Smooth muscle cell (in vitro differentiated cells): ENCODE measurements at regions not wholly inside any gene's neighbourhood (a gene's known extent, or its start where the extent isn't known, plus 50 kb on each side); places are given as distances from the start of the nearest gene placed in this dataset.
A peak's percentile ranks its signal among the peaks of the same experiment; 100 is the strongest.
"Not testable (repeated sequence)": the region's sequence is repeated elsewhere in the genome, so short reads cannot be mapped to it uniquely, and the experiment has no call there.

Source experiments
- DNase-seq: peaks from one replicate; lab custom pipeline; 2025; ENCODE audit not compliant: unreplicated experiment; lab: John Stamatoyannopoulos, UW
- H2AFZ ChIP-seq: fragments of 200-600 bp; sonication (generic); 2 replicates; pipeline ENCODE4 v1.6.0; 2016; ENCODE audit warnings: antibody characterized with exemption, low read depth, mild to moderate bottlenecking
- H3F3A ChIP-seq: fragments of 200-600 bp; sonication (generic); 2 replicates; pipeline ENCODE4 v1.6.0; 2017; ENCODE audit warnings: antibody characterized with exemption, low read depth
- H3K27ac ChIP-seq: fragments of 200-600 bp; sonication (generic); 2 replicates; pipeline ENCODE4 v1.5.1; 2016; ENCODE audit warnings: low read depth, mild to moderate bottlenecking
- H3K27me3 ChIP-seq: fragments of 200-600 bp; sonication (generic); 2 replicates; pipeline ENCODE4 v1.6.1; 2016; ENCODE audit warnings: low read depth, mild to moderate bottlenecking
- H3K36me3 ChIP-seq: fragments of 200-600 bp; sonication (generic); 2 replicates; pipeline ENCODE4 v1.5.1; 2016; ENCODE audit warnings: low read depth
- H3K4me1 ChIP-seq: fragments of 200-600 bp; sonication (generic); 2 replicates; pipeline ENCODE4 v1.5.1; 2016; ENCODE audit warnings: low read depth
- H3K4me2 ChIP-seq: fragments of 200-600 bp; sonication (generic); 2 replicates; pipeline ENCODE4 v1.6.0; 2016; ENCODE audit warnings: mild to moderate bottlenecking
- H3K4me3 ChIP-seq: fragments of 200-600 bp; sonication (generic); 2 replicates; pipeline ENCODE4 v1.5.1; 2016; ENCODE audit warnings: mild to moderate bottlenecking
- H3K79me2 ChIP-seq: fragments of 200-600 bp; sonication (generic); 2 replicates; pipeline ENCODE4 v1.6.0; 2016; ENCODE audit warnings: low read depth, mild to moderate bottlenecking
- H3K9ac ChIP-seq: fragments of 200-600 bp; sonication (generic); 2 replicates; pipeline ENCODE4 v1.6.0; 2016; ENCODE audit warnings: low read depth
- H3K9me3 ChIP-seq: fragments of 200-600 bp; sonication (generic); replicated peaks from 2 replicates; pipeline ENCODE4 v1.5.1; 2016; ENCODE audit warnings: low read depth
- H4K20me1 ChIP-seq: fragments of 200-600 bp; sonication (generic); 2 replicates; pipeline ENCODE4 v1.6.0; 2016; ENCODE audit warnings: low read depth
- CTCF ChIP-seq: fragments of 200-600 bp; sonication (generic); IDR thresholded peaks from 2 replicates; pipeline ENCODE4 v1.5.1; 2017; ENCODE audit warnings: borderline replicate concordance, mild to moderate bottlenecking, antibody characterized with exemption; ENCODE audit not compliant: insufficient read depth, poor library complexity, severe bottlenecking
- WGBS: methylation state at CpG from one replicate; pipeline ENCODE4 v1.1.7; 2016; ENCODE audit warnings: low lambda C conversion rate; 5-methylcytosine and 5-hydroxymethylcytosine counted together

DNA sequence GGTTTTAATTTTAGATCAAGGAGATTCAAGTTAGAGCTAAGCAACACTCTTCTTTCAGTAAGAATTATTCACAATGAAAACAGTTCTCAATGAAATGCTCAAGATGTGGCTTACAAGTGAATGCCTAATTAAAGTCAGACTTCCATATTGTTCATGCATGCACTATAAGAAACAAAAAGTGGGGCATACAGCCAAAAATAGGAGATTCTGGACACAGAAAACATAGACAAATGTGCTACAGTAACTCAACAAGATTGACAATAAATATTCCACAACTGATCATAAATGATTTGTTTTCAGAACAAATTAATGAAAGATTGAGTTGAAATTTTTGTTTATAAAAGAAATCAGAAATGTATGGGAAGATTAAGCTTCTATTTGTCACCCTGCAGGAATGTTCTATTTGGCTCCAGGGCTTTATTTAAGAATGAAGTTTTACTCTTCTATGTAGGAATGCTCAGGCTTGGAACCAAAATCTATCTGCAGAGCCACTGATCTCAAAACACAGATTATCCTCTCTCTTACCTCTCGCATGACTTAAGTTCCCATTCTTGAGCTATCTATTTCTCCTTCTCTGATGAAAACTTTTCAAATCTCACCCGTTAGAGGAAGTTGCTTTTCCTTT is 89.0 kb upstream of the PIP4K2A start:
- 68% methylated on average over 2 of the region's 2 CpGs for WGBS
- no peak overlapping the region for H3K27ac ChIP-seq

DNA sequence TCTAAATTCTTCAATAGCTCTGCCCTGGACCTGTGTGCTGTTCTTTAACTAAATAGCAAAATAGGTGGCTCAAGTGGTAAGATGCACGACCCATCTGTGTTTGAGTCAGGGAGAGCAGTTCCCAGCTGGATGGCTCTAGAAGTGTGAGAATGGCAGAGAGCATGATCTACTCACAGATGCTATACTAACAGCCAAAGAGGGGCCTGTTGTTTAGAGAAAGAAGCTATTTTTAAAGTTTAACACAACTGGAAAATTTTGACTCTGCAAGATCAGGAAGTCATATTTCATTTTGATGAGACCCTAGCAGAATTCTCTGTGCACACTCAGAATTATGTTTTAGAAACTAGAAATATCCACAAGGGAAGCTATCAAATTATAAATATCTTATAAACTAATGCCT is 87.4 kb upstream of the PIP4K2A start:
- H3K79me2 ChIP-seq = no peaks in the 10 kb centered on the region

More for the DNA sequence above, 89.0 kb upstream of the PIP4K2A start:
- Histone ChIP-seq H3K36me3 (no peaks in the 10 kb centered on the region), H3K4me1 (peaks cover 12% of the 10 kb centered on the region), H3K27me3 (no peaks in the 10 kb centered on the region), H4K20me1 (no peaks in the 10 kb centered on the region), H3K4me2 (peak overlapping the region; percentile 20), H3K79me2 (no peaks in the 10 kb centered on the region), H3K9me3 (no peaks in the 10 kb centered on the region), H3K4me3 (no peak overlapping the region), H3K9ac (no peak overlapping the region), H3F3A (no peaks in the 10 kb centered on the region), H2AFZ (peak overlapping the region; percentile 17)
- no peak for DNase-seq
- no peak for TF ChIP-seq CTCF

DNA sequence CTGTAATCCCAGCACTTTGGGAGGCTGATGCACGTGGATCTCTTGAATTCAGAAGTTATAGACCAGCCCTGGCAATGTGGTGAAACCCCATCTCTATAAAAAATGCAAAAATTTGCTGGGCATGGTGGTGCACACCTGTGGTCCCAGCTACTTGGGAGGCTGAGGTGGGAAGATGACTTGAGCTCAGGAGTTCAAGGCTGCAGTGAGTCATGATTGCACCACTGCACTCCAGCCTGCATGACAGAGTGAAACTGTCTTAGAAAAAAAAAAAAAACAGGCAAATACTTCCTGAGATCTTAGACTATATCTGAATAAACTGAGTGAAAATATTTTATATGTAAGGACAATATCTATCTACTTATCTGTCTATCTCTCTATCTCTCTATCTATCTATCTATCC is 83.4 kb upstream of the PIP4K2A start:
- WGBS = 79% methylated on average over 1 of the region's 1 CpG
- DNase-seq, H3K27ac ChIP-seq: not testable (repeated sequence)

More for the DNA sequence above, 87.4 kb upstream of the PIP4K2A start:
- no peaks in the 10 kb centered on the region for H3K36me3 ChIP-seq
- H2AFZ ChIP-seq = no peak overlapping the region
- no peak overlapping the region for H3K27ac ChIP-seq
- H3K27me3 ChIP-seq = no peaks in the 10 kb centered on the region
- no peaks in the 10 kb centered on the region for H4K20me1 ChIP-seq
- 62% methylated on average over 1 of the region's 1 CpG for WGBS
- DNase-seq = no peak
- TF ChIP-seq CTCF = no peak
- no peaks in the 10 kb centered on the region for H3F3A ChIP-seq
- no peak overlapping the region for H3K4me3 ChIP-seq
- H3K9me3 ChIP-seq = no peaks in the 10 kb centered on the region
- no peak overlapping the region for H3K9ac ChIP-seq
- no peak overlapping the region for H3K4me2 ChIP-seq
- peaks cover 12% of the 10 kb centered on the region for H3K4me1 ChIP-seq

GRCh38 chr10:22795546-22795945 is 81.2 kb upstream of the PIP4K2A start:
- DNase-seq = no peak
- Histone ChIP-seq H3K4me1 (no peaks in the 10 kb centered on the region), H3K4me2 (no peak overlapping the region), H4K20me1 (no peaks in the 10 kb centered on the region), H3K79me2 (no peaks in the 10 kb centered on the region), H2AFZ (no peak overlapping the region), H3K27ac (no peak overlapping the region), H3K36me3 (no peaks in the 10 kb centered on the region), H3F3A (no peaks in the 10 kb centered on the region), H3K9me3 (no peaks in the 10 kb centered on the region), H3K4me3 (no peak overlapping the region), H3K27me3 (no peaks in the 10 kb centered on the region), H3K9ac (no peak overlapping the region)
- WGBS = 96% methylated on average over 3 of the region's 3 CpGs
- TF ChIP-seq CTCF = no peak

More for the DNA sequence above, 83.4 kb upstream of the PIP4K2A start:
- H3K4me1 ChIP-seq, H3K79me2 ChIP-seq, H3K4me2 ChIP-seq, H3K27me3 ChIP-seq, H3K9ac ChIP-seq, H4K20me1 ChIP-seq, H2AFZ ChIP-seq, H3K36me3 ChIP-seq, H3K4me3 ChIP-seq, H3K9me3 ChIP-seq, H3F3A ChIP-seq: not testable (repeated sequence)
